Colonic mucosa (tissue), 4 donors: ENCODE measurements at regions not wholly inside any gene's neighbourhood (a gene's known extent, or its start where the extent isn't known, plus 50 kb on each side); places are given as distances from the start of the nearest gene placed in this dataset.
"Not testable (repeated sequence)": the region's sequence is repeated elsewhere in the genome, so short reads cannot be mapped to it uniquely, and the experiment has no call there.

Source experiments
- DNase-seq: peaks from one replicate; pipeline ENCODE4 v3.0.0-alpha.2; 2020
- H3K27ac ChIP-seq: fragments of 200-600 bp; one replicate; pipeline ENCODE4 v1.8.0; 2021
- H3K27me3 ChIP-seq: fragments of 200-600 bp; one replicate; pipeline ENCODE4 v1.8.0; 2021
- H3K36me3 ChIP-seq: fragments of 200-600 bp; one replicate; pipeline ENCODE4 v1.8.0; 2021
- H3K4me1 ChIP-seq: fragments of 200-600 bp; one replicate; pipeline ENCODE4 v1.8.0; 2021; ENCODE audit warnings: mild to moderate bottlenecking
- H3K4me3 ChIP-seq: fragments of 200-600 bp; one replicate; pipeline ENCODE4 v1.8.0; 2021
- H3K9ac ChIP-seq, 2 donors: one replicate each; pipeline ENCODE4 v1.7.0; 2013; ENCODE audit warnings: control low read depth in 2 of 2, low read depth in 2 of 2, low read length in 2 of 2
- H3K9me3 ChIP-seq: fragments of 200-600 bp; one replicate; pipeline ENCODE4 v1.8.0; 2021
- intact Hi-C: fragments of 100-400 bp; cut with DNase I; formaldehyde crosslinking; loops from one replicate; pipeline ENCODE4 v1.14.1; 2022
- TF ChIP-seq, protein P1 (sequence below): fragments of 200-600 bp; IDR thresholded peaks from one replicate; pipeline ENCODE4 v1.8.0; 2022; ENCODE audit warnings: antibody characterized with exemption, mild to moderate bottlenecking
- donor health status: healthy.
- donor health status: DM: no; HTN: no; CAD: no.
- donor health status: DM: no; HTN: no; CAD: no.

DNA sequence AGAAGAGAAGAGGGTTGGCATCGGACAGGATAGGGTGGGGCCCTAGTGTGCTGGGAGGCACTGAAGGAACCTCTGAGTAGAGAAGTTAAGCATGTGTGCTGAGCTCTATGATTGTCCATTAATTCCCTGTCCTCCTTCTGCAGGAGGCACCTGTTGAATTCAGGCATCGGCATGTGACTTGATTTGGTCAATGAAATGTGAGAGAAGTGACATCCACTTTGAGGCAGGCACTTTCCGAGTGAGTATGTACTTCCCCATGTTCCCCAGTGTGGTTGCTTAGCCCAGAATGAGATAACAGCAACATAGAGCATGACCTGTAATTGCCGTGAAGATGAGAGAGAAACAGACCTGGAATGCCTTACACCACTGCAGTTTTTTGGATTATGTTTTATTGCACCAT, 224.8 kb downstream of the RPLP1 start:
- Histone ChIP-seq H3K9me3 (no peaks in the 10 kb centered on the region), H3K4me1 (no peaks in the 10 kb centered on the region), H3K4me3 (no peak overlapping the region), H3K27me3 (no peaks in the 10 kb centered on the region), H3K36me3 (no peaks in the 10 kb centered on the region), H3K27ac (no peak overlapping the region), H3K9ac (no peak overlapping the region)
- DNase-seq: no peak
- intact Hi-C loops: no loop called here
- TF ChIP-seq, protein P1, sequence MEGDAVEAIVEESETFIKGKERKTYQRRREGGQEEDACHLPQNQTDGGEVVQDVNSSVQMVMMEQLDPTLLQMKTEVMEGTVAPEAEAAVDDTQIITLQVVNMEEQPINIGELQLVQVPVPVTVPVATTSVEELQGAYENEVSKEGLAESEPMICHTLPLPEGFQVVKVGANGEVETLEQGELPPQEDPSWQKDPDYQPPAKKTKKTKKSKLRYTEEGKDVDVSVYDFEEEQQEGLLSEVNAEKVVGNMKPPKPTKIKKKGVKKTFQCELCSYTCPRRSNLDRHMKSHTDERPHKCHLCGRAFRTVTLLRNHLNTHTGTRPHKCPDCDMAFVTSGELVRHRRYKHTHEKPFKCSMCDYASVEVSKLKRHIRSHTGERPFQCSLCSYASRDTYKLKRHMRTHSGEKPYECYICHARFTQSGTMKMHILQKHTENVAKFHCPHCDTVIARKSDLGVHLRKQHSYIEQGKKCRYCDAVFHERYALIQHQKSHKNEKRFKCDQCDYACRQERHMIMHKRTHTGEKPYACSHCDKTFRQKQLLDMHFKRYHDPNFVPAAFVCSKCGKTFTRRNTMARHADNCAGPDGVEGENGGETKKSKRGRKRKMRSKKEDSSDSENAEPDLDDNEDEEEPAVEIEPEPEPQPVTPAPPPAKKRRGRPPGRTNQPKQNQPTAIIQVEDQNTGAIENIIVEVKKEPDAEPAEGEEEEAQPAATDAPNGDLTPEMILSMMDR: no peak

DNA sequence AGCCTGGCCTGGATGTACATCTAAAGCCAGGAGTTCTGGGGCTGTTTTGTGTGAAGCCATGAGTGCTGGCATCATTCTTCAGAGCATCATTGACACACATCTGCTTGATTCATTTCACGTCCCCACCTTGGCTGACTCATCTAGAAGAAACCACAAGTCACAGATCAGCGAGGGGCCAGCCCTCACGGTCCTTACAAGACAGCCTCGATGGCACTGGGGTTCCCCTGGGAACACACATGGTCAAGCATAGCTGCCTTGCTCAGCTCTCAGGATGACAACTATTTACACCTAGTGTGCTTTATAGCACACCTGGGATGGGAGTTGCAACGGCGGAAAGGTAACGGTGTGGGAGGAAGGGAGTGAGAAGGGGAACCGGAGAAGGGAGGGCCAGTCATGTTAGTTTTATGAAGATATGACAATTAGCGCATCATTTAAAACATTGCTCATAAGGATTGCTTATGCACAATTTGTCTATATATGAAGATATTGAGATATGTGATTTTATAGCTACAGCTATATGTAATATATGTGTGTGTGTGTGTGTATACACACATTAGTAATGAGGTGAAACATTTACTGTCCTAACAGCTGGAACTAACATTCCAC, 227.1 kb downstream of the RPLP1 start:
- H3K36me3 ChIP-seq: no peaks in the 10 kb centered on the region
- no peaks in the 10 kb centered on the region for H3K27me3 ChIP-seq
- H3K4me3 ChIP-seq: no peak overlapping the region
- TF ChIP-seq, protein P1: no peak
- no peak overlapping the region for H3K27ac ChIP-seq
- H3K9me3 ChIP-seq: no peaks in the 10 kb centered on the region
- no peak for DNase-seq
- no peak overlapping the region for H3K9ac ChIP-seq
- intact Hi-C loops: no loop called here
- H3K4me1 ChIP-seq: no peaks in the 10 kb centered on the region

DNA sequence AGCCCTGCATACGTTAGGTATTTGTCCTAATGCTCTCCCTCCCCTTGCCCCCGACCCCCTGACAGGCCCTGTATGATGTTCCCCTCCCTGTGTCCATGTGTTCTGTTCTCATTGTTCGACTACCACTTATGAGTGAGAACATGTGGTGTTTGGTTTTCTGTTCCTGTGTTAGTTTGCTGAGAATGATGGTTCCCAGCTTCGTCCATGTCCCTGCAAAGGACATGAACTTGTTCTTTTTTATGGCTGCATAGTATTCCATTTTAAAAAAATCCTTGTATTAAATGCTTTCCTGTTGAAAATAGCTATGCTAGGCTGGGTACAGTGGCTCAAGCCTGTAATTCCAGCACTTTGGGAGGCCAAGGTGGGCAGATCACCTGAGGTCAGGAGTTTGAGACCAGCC, 232.2 kb downstream of the RPLP1 start:
- H3K27ac ChIP-seq, H3K4me3 ChIP-seq, H3K27me3 ChIP-seq, DNase-seq, intact Hi-C loops, H3K4me1 ChIP-seq, H3K9me3 ChIP-seq, H3K9ac ChIP-seq, H3K36me3 ChIP-seq: not testable (repeated sequence)

DNA sequence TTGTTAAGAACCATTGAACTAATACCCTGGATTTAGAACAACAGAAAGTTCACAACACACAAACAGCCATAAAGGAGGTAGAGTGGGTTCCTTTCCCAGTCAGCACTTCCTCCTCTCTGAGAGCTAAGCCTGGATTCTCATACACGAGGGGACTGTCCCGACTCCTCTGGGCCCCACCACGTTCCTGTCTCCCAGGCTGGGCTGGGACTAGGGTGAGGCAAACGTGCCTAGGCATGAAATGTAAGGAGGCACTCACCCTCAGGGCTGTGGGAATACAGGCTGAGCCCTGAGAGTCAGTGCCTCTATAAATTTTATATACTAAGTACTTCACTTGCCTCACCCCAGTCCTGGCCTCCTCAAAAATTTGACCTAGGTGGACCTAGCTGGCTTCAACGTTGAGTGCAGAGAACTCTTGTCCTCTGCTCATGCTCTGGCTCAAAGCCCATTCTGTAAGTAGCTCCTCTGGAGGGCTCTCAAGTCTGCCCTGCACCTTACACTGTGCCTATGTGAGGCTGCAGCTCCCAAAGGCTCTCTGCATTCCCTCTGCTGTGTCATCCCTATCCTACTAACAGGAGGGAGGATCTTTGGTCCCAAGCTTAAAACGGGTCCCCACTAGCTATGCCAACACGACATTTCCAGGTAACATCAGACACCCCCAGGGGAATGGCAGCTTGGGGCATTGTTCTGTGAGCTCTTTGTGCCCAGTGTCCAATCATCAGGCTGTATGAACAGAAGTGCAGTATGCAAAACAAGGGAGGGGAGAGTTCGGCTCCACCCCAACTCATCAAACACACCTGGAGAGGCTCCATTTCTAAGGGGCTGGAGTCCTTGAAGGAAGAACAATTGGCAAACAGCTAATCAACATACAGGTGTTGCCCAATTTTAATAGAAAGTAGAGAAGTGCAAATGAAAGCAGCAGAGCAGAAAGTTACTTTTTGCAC, 233.2 kb downstream of the RPLP1 start:
- intact Hi-C loops: no loop called here
- H3K4me3 ChIP-seq: no peak overlapping the region
- H3K9me3 ChIP-seq: no peaks in the 10 kb centered on the region
- H3K27ac ChIP-seq: peak overlapping the region; percentile 9
- TF ChIP-seq, protein P1: no peak
- no peaks in the 10 kb centered on the region for H3K27me3 ChIP-seq
- no peak overlapping the region for H3K9ac ChIP-seq
- H3K36me3 ChIP-seq: no peaks in the 10 kb centered on the region
- H3K4me1 ChIP-seq: no peaks in the 10 kb centered on the region
- peak; percentile 31 for DNase-seq

DNA sequence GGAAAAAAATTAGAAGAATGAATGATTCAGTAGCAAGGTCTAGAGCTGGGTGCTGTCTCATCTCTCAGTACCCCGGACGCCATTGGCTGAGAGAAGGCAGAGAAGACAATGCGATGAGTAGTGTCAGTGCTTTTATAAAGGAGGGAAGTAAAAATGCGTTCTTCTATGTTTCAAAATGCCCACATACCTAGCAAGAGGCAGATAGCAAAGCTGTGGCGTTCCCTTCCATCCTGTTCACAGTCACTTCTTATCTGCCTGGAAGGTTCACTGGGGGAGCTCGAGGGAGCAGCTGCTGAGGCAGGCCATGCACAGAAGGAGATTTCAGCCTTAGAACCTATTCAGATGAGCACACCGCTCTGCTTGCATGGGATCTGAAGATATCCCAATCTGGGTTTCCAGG, 234.0 kb downstream of the RPLP1 start:
- Histone ChIP-seq H3K9ac (no peak overlapping the region), H3K9me3 (no peaks in the 10 kb centered on the region)
- intact Hi-C loops: no loop called here

More for the DNA sequence above, 234.0 kb downstream of the RPLP1 start:
- no peak overlapping the region for H3K27ac ChIP-seq
- TF ChIP-seq, protein P1: no peak
- no peaks in the 10 kb centered on the region for H3K27me3 ChIP-seq
- no peaks in the 10 kb centered on the region for H3K4me1 ChIP-seq
- no peak for DNase-seq
- H3K4me3 ChIP-seq: no peak overlapping the region
- H3K36me3 ChIP-seq: no peaks in the 10 kb centered on the region
